ENCODE measurements at regions not wholly inside any gene's neighbourhood (a gene's known extent, or its start where the extent isn't known, plus 50 kb on each side); places are given as distances from the start of the nearest gene placed in this dataset.

DNA sequence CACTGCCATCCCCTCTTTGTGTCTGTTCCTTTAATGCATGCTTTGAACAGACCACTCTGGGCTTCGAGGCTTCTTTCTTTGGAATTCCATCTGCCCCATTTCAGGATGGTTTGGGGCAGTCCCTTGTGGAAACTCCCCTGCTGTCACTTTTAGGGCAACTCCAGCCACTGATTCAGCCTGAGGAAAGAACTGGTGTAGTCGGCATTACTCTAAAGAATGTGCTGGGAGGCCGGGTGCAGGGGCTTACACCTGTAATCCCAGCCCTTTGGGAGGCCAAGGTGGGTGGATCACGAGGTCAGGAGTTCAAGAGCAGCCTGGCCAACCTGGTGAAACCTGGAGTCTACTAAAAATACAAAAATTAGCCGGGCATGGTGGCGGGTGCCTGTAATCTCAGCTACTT, 358.1 kb upstream of the NUPR2 start:
- H4K91ac ChIP-seq (ENCODE audit: insufficient read length, low read depth, low read length) = no peak overlapping the region
- no peak for DNase-seq
- no peak overlapping the region for H3K18ac ChIP-seq (ENCODE audit: insufficient read length, low read depth, low read length)
- H3K27me3 ChIP-seq (ENCODE audit: insufficient read depth, low read length) = no peaks in the 10 kb centered on the region
- H3K23me2 ChIP-seq (ENCODE audit: insufficient read length, low read depth, low read length, poor library complexity, severe bottlenecking) = no peaks in the 10 kb centered on the region
- H2BK5ac ChIP-seq (ENCODE audit: insufficient read length, low read length) = no peak overlapping the region
- H3K79me1 ChIP-seq (ENCODE audit: insufficient read depth, low read depth, low read length, poor library complexity, severe bottlenecking) = no peaks in the 10 kb centered on the region
- no peak overlapping the region for H4K8ac ChIP-seq (replicated peaks; ENCODE audit: insufficient read length, low read depth, low read length)
- no peaks in the 10 kb centered on the region for H4K20me1 ChIP-seq (ENCODE audit: control insufficient read depth, insufficient read depth, insufficient read length)
- H3K14ac ChIP-seq (ENCODE audit: insufficient read depth, low read length) = no peak overlapping the region
- H2BK15ac ChIP-seq (ENCODE audit: low read depth, low read length) = no peak overlapping the region
- H4K5ac ChIP-seq (ENCODE audit: insufficient read length, low read depth, low read length) = no peak overlapping the region
- H3K4me2 ChIP-seq (ENCODE audit: insufficient read depth, insufficient read length, low read length) = no peak overlapping the region
- H3K4me1 ChIP-seq (ENCODE audit: insufficient read depth, low read length) = no peaks in the 10 kb centered on the region
- no peak overlapping the region for H3K56ac ChIP-seq (ENCODE audit: insufficient read length, low read depth, low read length)
- H2AK5ac ChIP-seq (ENCODE audit: insufficient read length, low read length) = no peak overlapping the region
- no peak overlapping the region for H3K9ac ChIP-seq (ENCODE audit: extremely low read depth, insufficient read length, low read length)
- peaks cover 97% of the 10 kb centered on the region in 2 experiments for H3K9me3 Mint-ChIP-seq
- H3K4me3 Mint-ChIP-seq = no peak overlapping the region
- H3K79me2 ChIP-seq (ENCODE audit: insufficient read depth, low read length) = no peaks in the 10 kb centered on the region
- H3K9me3 ChIP-seq (ENCODE audit: control insufficient read depth, low read depth, low read length) = peaks cover 99% of the 10 kb centered on the region
- no peak overlapping the region for H3K27ac ChIP-seq (ENCODE audit: insufficient read length, low read depth, low read length)
- no peaks in the 10 kb centered on the region for H3K4me1 Mint-ChIP-seq
- WGBS (ENCODE audit: extremely low coverage, insufficient read length, low lambda C conversion rate) = no CpG with 5 or more reads among the region's 6 CpGs
- H2BK12ac ChIP-seq (ENCODE audit: insufficient read length, low read depth, low read length) = no peak overlapping the region
- no peak overlapping the region for H2BK20ac ChIP-seq (ENCODE audit: low read depth, low read length, poor library complexity, severe bottlenecking)
- no peak overlapping the region for H3K4ac ChIP-seq (ENCODE audit: low read depth, low read length)
- peaks cover 13% of the 10 kb centered on the region for H3K27me3 Mint-ChIP-seq (ENCODE audit: low read depth)
- TF ChIP-seq, protein P1, sequence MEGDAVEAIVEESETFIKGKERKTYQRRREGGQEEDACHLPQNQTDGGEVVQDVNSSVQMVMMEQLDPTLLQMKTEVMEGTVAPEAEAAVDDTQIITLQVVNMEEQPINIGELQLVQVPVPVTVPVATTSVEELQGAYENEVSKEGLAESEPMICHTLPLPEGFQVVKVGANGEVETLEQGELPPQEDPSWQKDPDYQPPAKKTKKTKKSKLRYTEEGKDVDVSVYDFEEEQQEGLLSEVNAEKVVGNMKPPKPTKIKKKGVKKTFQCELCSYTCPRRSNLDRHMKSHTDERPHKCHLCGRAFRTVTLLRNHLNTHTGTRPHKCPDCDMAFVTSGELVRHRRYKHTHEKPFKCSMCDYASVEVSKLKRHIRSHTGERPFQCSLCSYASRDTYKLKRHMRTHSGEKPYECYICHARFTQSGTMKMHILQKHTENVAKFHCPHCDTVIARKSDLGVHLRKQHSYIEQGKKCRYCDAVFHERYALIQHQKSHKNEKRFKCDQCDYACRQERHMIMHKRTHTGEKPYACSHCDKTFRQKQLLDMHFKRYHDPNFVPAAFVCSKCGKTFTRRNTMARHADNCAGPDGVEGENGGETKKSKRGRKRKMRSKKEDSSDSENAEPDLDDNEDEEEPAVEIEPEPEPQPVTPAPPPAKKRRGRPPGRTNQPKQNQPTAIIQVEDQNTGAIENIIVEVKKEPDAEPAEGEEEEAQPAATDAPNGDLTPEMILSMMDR (conservative IDR thresholded peaks at IDR 0.05) = no peak
- H2AFZ ChIP-seq (ENCODE audit: low read length) = no peak overlapping the region
- no peak overlapping the region for H3K27ac Mint-ChIP-seq
- no peak overlapping the region for H3T11ph ChIP-seq (ENCODE audit: low read length)
- H3K23ac ChIP-seq (ENCODE audit: insufficient read length, low read depth, low read length) = no peak overlapping the region
- H2BK120ac ChIP-seq (ENCODE audit: low read depth, low read length, poor library complexity, severe bottlenecking) = no peak overlapping the region
- peaks cover 8 to 28% (median 23%) of the 10 kb centered on the region in 3 experiments; a peak in 6 of 7 replicates for H3K36me3 Mint-ChIP-seq (ENCODE audit: insufficient read depth in 1 of 3, low read depth in 3 of 3)

Measured in H9 (cell line).